Transverse colon (tissue), 4 donors: ENCODE measurements at regions not wholly inside any gene's neighbourhood (a gene's known extent, or its start where the extent isn't known, plus 50 kb on each side); places are given as distances from the start of the nearest gene placed in this dataset.
"Not testable (repeated sequence)": the region's sequence is repeated elsewhere in the genome, so short reads cannot be mapped to it uniquely, and the experiment has no call there.

Experiments used
- POLR2A ChIP-seq: fragments of 450-650 bp; IDR thresholded peaks from one replicate; pipeline ENCODE4 v1.6.1; 2016; ENCODE audit warnings: antibody characterized with exemption, mild to moderate bottlenecking, moderate library complexity
- POLR2AphosphoS5 ChIP-seq, 3 donors: sonication (generic); formaldehyde crosslinking; IDR thresholded peaks; one replicate each; pipeline ENCODE4 v1.6.1; 2016; ENCODE audit warnings: antibody characterized with exemption in 3 of 3
- TF ChIP-seq, protein P1 (sequence below), 5 experiments: fragments of 200-600 bp in 3 of 5; fragments of 450-650 bp in 2 of 5; sonication (generic) in 3 of 5; IDR thresholded peaks; 1 replicate in 2 of 5; 2 replicates in 3 of 5; pipeline ENCODE4 v1.5.1; 2016 to 2017; ENCODE audit warnings: antibody characterized with exemption in 5 of 5, inconsistent platforms in 3 of 5, mild to moderate bottlenecking in 2 of 5, moderate library complexity in 1 of 5

DNA sequence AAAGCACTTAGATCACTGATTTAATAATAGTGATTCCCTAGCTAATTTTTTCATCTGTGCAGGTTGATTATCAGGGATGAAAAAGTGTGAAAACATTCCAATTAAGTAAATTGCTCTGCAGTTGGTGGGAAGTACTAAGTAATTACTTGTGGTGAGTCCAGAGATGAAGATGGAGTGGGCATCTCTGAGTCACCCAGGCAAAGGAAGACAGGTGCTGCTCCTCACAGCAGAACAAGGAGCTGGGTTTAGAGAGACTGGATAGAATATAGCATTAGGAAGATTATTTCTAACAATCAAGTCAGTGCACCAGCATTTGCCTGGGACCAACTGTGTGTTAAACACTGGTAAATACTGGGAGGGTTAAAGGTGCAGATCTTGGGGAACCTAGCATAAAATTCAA is 228.3 kb downstream of the SPATA31A7 start:
- TF ChIP-seq, protein P1, sequence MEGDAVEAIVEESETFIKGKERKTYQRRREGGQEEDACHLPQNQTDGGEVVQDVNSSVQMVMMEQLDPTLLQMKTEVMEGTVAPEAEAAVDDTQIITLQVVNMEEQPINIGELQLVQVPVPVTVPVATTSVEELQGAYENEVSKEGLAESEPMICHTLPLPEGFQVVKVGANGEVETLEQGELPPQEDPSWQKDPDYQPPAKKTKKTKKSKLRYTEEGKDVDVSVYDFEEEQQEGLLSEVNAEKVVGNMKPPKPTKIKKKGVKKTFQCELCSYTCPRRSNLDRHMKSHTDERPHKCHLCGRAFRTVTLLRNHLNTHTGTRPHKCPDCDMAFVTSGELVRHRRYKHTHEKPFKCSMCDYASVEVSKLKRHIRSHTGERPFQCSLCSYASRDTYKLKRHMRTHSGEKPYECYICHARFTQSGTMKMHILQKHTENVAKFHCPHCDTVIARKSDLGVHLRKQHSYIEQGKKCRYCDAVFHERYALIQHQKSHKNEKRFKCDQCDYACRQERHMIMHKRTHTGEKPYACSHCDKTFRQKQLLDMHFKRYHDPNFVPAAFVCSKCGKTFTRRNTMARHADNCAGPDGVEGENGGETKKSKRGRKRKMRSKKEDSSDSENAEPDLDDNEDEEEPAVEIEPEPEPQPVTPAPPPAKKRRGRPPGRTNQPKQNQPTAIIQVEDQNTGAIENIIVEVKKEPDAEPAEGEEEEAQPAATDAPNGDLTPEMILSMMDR (IDR thresholded peaks at IDR 0.05): not testable (repeated sequence)
- not testable (repeated sequence) for TF ChIP-seq POLR2A; POLR2AphosphoS5 (IDR thresholded peaks at IDR 0.05)
